PC-9 (cell line): ENCODE measurements at regions not wholly inside any gene's neighbourhood (a gene's known extent, or its start where the extent isn't known, plus 50 kb on each side); places are given as distances from the start of the nearest gene placed in this dataset.

Source experiments
- BruUV-seq: library from RNA; stranded (reverse); fragments of 400-500 nt; replicated peaks from 2 replicates; lab custom pipeline; 2021; lab: Mats Ljungman, UMichigan
- CTCF ChIA-PET: fragments of 300-600 bp; sonication (Branson Sonifier 250); formaldehyde crosslinking; loops from one replicate; lab custom pipeline; 2022; ENCODE audit warnings: antibody characterized with exemption; lab: Charles Lee
- POLR2A ChIA-PET: fragments of 300-600 bp; sonication (Branson Sonifier 250); formaldehyde crosslinking; loops from one replicate; lab custom pipeline; 2022; ENCODE audit warnings: antibody characterized with exemption; ENCODE audit not compliant: unreplicated experiment; lab: Charles Lee
- DNase-seq, 2 experiments: peaks; one replicate each; pipeline versions ENCODE4 v3.0.0 to v3.0.0-alpha.2; 2015 to 2022; ENCODE audit warnings: mixed read lengths in 1 of 2
- H2AFZ ChIP-seq: fragments of 200-600 bp; sonication (generic); 2 replicates; pipeline ENCODE4 v1.8.1; 2017; ENCODE audit warnings: antibody characterized with exemption
- H3F3A ChIP-seq: fragments of 200-600 bp; sonication (generic); 2 replicates; pipeline ENCODE4 v1.8.1; 2017; ENCODE audit warnings: antibody characterized with exemption, mild to moderate bottlenecking, low read depth; ENCODE audit not compliant: insufficient read depth
- H3K27ac ChIP-seq: fragments of 200-600 bp; sonication (generic); 2 replicates; pipeline ENCODE4 v1.6.1; 2016; ENCODE audit warnings: mixed run types
- H3K27me3 ChIP-seq: fragments of 200-600 bp; sonication (generic); 2 replicates; pipeline ENCODE4 v1.6.1; 2016; ENCODE audit warnings: low read depth, mixed run types; ENCODE audit not compliant: insufficient read depth
- H3K36me3 ChIP-seq: fragments of 200-600 bp; sonication (generic); 2 replicates; pipeline ENCODE4 v1.6.1; 2016; ENCODE audit warnings: low read depth, mixed run types
- H3K4me1 ChIP-seq: fragments of 200-600 bp; sonication (generic); replicated peaks from 2 replicates; pipeline ENCODE4 v1.6.1; 2016; ENCODE audit warnings: mixed run types; ENCODE audit not compliant: insufficient read depth
- H3K4me2 ChIP-seq: fragments of 200-600 bp; sonication (generic); 2 replicates; pipeline ENCODE4 v1.6.1; 2017; ENCODE audit warnings: mixed run types
- H3K4me3 ChIP-seq: fragments of 200-600 bp; sonication (generic); 2 replicates; pipeline ENCODE4 v1.6.1; 2016; ENCODE audit warnings: mixed run types
- H3K79me2 ChIP-seq: fragments of 200-600 bp; sonication (generic); 2 replicates; pipeline ENCODE4 v1.6.1; 2017; ENCODE audit warnings: low read depth, mixed run types
- H3K9me2 ChIP-seq: fragments of 200-600 bp; sonication (generic); 2 replicates; pipeline ENCODE4 v1.8.1; 2017; ENCODE audit warnings: mild to moderate bottlenecking; ENCODE audit not compliant: insufficient read depth
- H3K9me3 ChIP-seq: fragments of 200-600 bp; sonication (generic); 2 replicates; pipeline ENCODE4 v1.8.1; 2016; ENCODE audit warnings: low read depth; ENCODE audit not compliant: insufficient read depth
- H4K20me1 ChIP-seq: fragments of 200-600 bp; sonication (generic); 2 replicates; pipeline ENCODE4 v1.8.1; 2017; ENCODE audit not compliant: insufficient read depth
- EZH2 ChIP-seq: fragments of 200-600 bp; sonication (generic); IDR thresholded peaks from 2 replicates; pipeline ENCODE4 v1.8.0; 2017; ENCODE audit warnings: antibody characterized with exemption, low read depth
- intact Hi-C: fragments of 100-400 bp; cut with micrococcal nuclease; formaldehyde crosslinking; loops from one replicate; pipeline ENCODE4 v1.10.0; 2022; ENCODE audit not compliant: unreplicated experiment
- TF ChIP-seq, protein P1 (sequence below): fragments of 200-600 bp; sonication (generic); conservative IDR thresholded peaks from 2 replicates; pipeline ENCODE4 v1.6.1; 2017; ENCODE audit warnings: mixed run types, antibody characterized with exemption, mild to moderate bottlenecking, moderate library complexity

DNA sequence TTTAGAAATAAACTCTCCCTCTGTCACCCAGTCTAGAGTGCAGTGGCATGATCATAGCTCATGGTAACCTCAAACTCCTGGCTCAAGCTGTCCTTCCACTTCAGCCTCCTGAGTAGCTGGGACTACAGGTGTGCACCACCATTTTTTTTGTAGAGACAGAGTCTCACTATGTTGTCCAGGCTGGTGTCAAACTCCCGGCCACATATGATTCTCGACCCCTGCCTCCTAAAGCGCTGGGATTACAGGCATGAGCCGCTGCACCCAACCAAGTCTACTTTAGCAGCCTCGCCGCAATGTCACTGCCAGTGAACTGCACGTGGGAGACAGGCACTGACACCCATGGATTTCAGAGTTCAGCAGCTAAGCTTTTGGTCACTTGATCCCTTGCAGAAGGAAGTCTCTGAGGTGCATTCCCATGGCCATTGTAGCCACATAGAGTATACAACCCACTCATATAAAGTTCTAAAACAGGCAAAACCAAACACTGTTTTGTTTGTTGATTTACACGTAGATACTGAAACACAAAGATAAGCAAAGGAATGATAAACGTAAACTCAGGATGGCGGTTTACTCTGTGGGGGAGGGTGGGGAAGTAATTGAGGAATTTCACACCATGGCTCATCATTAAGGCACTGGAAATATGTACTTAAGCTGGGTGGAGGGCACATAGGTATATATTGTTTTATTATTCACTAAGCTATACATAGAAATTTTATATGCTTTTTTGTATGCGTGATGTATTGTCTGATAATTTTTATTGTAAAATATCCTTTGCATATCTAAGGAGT lies 115.0 kb downstream of the MEX3B start:
- intact Hi-C loops: no loop called here
- POLR2A ChIA-PET: no interaction called here

DNA sequence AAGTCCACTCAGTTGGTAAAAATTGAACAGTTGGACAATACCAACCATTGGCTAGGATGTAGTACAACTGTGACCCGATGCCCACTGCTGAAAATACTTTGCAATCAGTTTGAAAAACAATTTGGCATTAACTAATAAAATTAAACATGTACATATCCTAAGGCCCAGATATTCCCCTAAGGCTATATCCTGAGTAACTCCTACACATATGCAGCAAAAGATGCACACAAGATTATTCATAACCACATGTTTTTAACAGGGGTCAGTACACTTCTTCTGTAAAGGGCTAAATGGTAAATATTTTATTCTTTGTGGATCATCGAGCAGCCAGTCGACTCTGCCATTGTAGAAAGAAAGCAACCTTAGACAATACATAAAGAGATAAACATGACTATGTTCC lies 116.3 kb downstream of the MEX3B start:
- peaks cover 25% of the 10 kb centered on the region; the same call in 1 of the 2 replicates for H3K27me3 ChIP-seq
- H3F3A ChIP-seq: no peaks in the 10 kb centered on the region
- H3K36me3 ChIP-seq: no peaks in the 10 kb centered on the region
- POLR2A ChIA-PET: no interaction called here
- no peaks in the 10 kb centered on the region for H4K20me1 ChIP-seq
- no peak for DNase-seq
- no TSS peak for BruUV-seq
- no peak overlapping the region for H3K4me3 ChIP-seq
- H3K4me2 ChIP-seq: no peak overlapping the region
- CTCF ChIA-PET: no interaction called here
- no peak overlapping the region for H2AFZ ChIP-seq
- intact Hi-C loops: no loop called here
- H3K9me2 ChIP-seq: no peaks in the 10 kb centered on the region
- no peak for TF ChIP-seq EZH2
- TF ChIP-seq, protein P1, sequence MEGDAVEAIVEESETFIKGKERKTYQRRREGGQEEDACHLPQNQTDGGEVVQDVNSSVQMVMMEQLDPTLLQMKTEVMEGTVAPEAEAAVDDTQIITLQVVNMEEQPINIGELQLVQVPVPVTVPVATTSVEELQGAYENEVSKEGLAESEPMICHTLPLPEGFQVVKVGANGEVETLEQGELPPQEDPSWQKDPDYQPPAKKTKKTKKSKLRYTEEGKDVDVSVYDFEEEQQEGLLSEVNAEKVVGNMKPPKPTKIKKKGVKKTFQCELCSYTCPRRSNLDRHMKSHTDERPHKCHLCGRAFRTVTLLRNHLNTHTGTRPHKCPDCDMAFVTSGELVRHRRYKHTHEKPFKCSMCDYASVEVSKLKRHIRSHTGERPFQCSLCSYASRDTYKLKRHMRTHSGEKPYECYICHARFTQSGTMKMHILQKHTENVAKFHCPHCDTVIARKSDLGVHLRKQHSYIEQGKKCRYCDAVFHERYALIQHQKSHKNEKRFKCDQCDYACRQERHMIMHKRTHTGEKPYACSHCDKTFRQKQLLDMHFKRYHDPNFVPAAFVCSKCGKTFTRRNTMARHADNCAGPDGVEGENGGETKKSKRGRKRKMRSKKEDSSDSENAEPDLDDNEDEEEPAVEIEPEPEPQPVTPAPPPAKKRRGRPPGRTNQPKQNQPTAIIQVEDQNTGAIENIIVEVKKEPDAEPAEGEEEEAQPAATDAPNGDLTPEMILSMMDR: no peak
- H3K27ac ChIP-seq: no peak overlapping the region
- H3K79me2 ChIP-seq: no peaks in the 10 kb centered on the region
- no peaks in the 10 kb centered on the region for H3K9me3 ChIP-seq
- H3K4me1 ChIP-seq: no peaks in the 10 kb centered on the region

More for the DNA sequence above, 115.0 kb downstream of the MEX3B start:
- H3K27ac ChIP-seq: no peak overlapping the region
- no peak for TF ChIP-seq EZH2
- TF ChIP-seq, protein P1: no peak
- H3K4me2 ChIP-seq: no peak overlapping the region
- no peaks in the 10 kb centered on the region for H3K79me2 ChIP-seq
- peaks cover 31% of the 10 kb centered on the region; the same call in 1 of the 2 replicates for H3K27me3 ChIP-seq
- no peaks in the 10 kb centered on the region for H3K9me2 ChIP-seq
- DNase-seq: no peak
- H3K9me3 ChIP-seq: no peaks in the 10 kb centered on the region
- no peaks in the 10 kb centered on the region for H3F3A ChIP-seq
- H3K4me3 ChIP-seq: no peak overlapping the region
- CTCF ChIA-PET: no interaction called here
- BruUV-seq: no TSS peak
- H3K4me1 ChIP-seq: no peaks in the 10 kb centered on the region
- no peaks in the 10 kb centered on the region for H4K20me1 ChIP-seq
- H3K36me3 ChIP-seq: no peaks in the 10 kb centered on the region
- H2AFZ ChIP-seq: no peak overlapping the region

DNA sequence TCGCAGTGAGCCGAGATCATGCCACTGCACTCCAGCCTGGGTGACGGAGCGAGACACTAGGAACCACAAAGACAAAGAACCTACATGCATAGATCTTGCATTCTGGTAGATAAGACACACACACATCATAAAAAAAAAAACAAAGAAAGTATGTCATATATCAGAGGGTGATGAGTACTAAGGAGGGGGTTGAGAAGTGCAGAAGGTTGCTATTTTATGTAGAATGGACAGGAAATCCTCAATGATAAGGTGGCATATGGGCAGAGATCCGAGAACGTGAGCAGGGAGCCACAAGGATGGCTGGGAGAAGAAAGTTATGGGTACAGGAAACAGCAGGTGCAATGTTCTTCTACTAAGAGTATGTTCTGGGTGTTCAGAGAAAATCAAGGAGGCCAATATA lies 118.8 kb downstream of the MEX3B start:
- Histone ChIP-seq H3K27ac (no peak overlapping the region), H3K9me3 (no peaks in the 10 kb centered on the region), H3K36me3 (no peaks in the 10 kb centered on the region), H3K4me2 (no peak overlapping the region), H2AFZ (no peak overlapping the region), H4K20me1 (no peaks in the 10 kb centered on the region), H3K9me2 (no peaks in the 10 kb centered on the region), H3K79me2 (no peaks in the 10 kb centered on the region), H3K4me3 (no peak overlapping the region), H3K27me3 (peaks cover 20% of the 10 kb centered on the region; the same call in 1 of the 2 replicates), H3K4me1 (no peaks in the 10 kb centered on the region), H3F3A (no peaks in the 10 kb centered on the region)
- ChIA-PET CTCF (no interaction called here), POLR2A (no interaction called here)
- no TSS peak for BruUV-seq
- no peak for DNase-seq
- TF ChIP-seq, protein P1: no peak
- TF ChIP-seq EZH2: no peak
- intact Hi-C loops: no loop called here
